HG03025 (cell line): ENCODE measurements at regions not wholly inside any gene's neighbourhood (a gene's known extent, or its start where the extent isn't known, plus 50 kb on each side); places are given as distances from the start of the nearest gene placed in this dataset.
"Not testable (repeated sequence)": the region's sequence is repeated elsewhere in the genome, so short reads cannot be mapped to it uniquely, and the experiment has no call there.

Experiments used
- ATAC-seq: cut with Tn5 transposase; IDR thresholded peaks from one replicate; pipeline ENCODE4 v1.9.1; 2021; ENCODE audit warnings: mild to moderate bottlenecking, moderate library complexity; ENCODE audit not compliant: unreplicated experiment, low FRiP score

- no peak for ATAC-seq
Measured at GRCh38 chr21:38908537-38908936, 102.8 kb downstream of the ETS2 start.

GRCh38 chr21:38905752-38906151, 100.0 kb downstream of the ETS2 start:
- ATAC-seq: no peak

- no peak for ATAC-seq
Measured at GRCh38 chr21:38905328-38905727, 99.6 kb downstream of the ETS2 start.

- no peak for ATAC-seq
Measured at GRCh38 chr21:38903690-38904139, 98.0 kb downstream of the ETS2 start.

- no peak for ATAC-seq
Measured at GRCh38 chr21:38902608-38903445, 97.1 kb downstream of the ETS2 start.

GRCh38 chr21:38900499-38900898, 94.8 kb downstream of the ETS2 start:
- no peak for ATAC-seq

- not testable (repeated sequence) for ATAC-seq
Measured at GRCh38 chr21:38899985-38900384, 94.3 kb downstream of the ETS2 start.

- ATAC-seq: no peak
Measured at GRCh38 chr21:38899277-38899947, 93.7 kb downstream of the ETS2 start.

- no peak for ATAC-seq
Measured at GRCh38 chr21:38898422-38899096, 92.8 kb downstream of the ETS2 start.

- no peak for ATAC-seq
Measured at GRCh38 chr21:38897532-38898421, 92.0 kb downstream of the ETS2 start.

GRCh38 chr21:38894899-38895298, 89.2 kb downstream of the ETS2 start:
- ATAC-seq: no peak

GRCh38 chr21:38888991-38889561, 83.3 kb downstream of the ETS2 start:
- no peak for ATAC-seq

GRCh38 chr21:38887749-38888148, 82.0 kb downstream of the ETS2 start:
- no peak for ATAC-seq

- no peak for ATAC-seq
Measured at GRCh38 chr21:38887062-38887686, 81.4 kb downstream of the ETS2 start.

GRCh38 chr21:38885909-38886308, 80.2 kb downstream of the ETS2 start:
- no peak for ATAC-seq

GRCh38 chr21:38884440-38884839, 78.7 kb downstream of the ETS2 start:
- ATAC-seq: no peak

- no peak for ATAC-seq
Measured at GRCh38 chr21:38883142-38883541, 77.4 kb downstream of the ETS2 start.

GRCh38 chr21:38881131-38881530, 75.4 kb downstream of the ETS2 start:
- no peak for ATAC-seq

- no peak for ATAC-seq
Measured at GRCh38 chr21:38880577-38880966, 74.8 kb downstream of the ETS2 start.
